SK-N-SH (cell line): ENCODE measurements at regions not wholly inside any gene's neighbourhood (a gene's known extent, or its start where the extent isn't known, plus 50 kb on each side); places are given as distances from the start of the nearest gene placed in this dataset.

ENCODE experiments used
- CTCF ChIP-seq: fragments of 200-600 bp; sonication (generic); IDR thresholded peaks from 2 replicates; pipeline ENCODE4 v1.6.1; 2017; ENCODE audit warnings: antibody characterized with exemption, mild to moderate bottlenecking, moderate library complexity
- EP300 ChIP-seq, 2 experiments: IDR thresholded peaks; 2 replicates each; pipeline versions ENCODE4 v1.4.0 to v1.6.1; 2012; ENCODE audit warnings: borderline replicate concordance in 1 of 2, low read depth in 1 of 2, low read length in 1 of 2
- FOSL2 ChIP-seq: IDR thresholded peaks from 2 replicates; pipeline ENCODE4 v1.4.0; 2012; ENCODE audit warnings: low read depth, mild to moderate bottlenecking, moderate library complexity, borderline replicate concordance
- JUND ChIP-seq: IDR thresholded peaks from 2 replicates; pipeline ENCODE4 v1.4.0; 2012
- MAX ChIP-seq: IDR thresholded peaks from 2 replicates; pipeline ENCODE4 v1.4.0; 2012; ENCODE audit warnings: low read depth
- MXI1 ChIP-seq: IDR thresholded peaks from 2 replicates; pipeline ENCODE4 v1.6.1; 2012; ENCODE audit warnings: mild to moderate bottlenecking, low read depth, low read length, improper control_type of control experiment
- POLR2AphosphoS5 ChIP-seq: IDR thresholded peaks from 2 replicates; pipeline ENCODE4 v1.6.1; 2012; ENCODE audit warnings: low read depth, low read length
- SMC3 ChIP-seq: IDR thresholded peaks from 2 replicates; pipeline ENCODE4 v1.6.1; 2012; ENCODE audit warnings: low read depth, low read length, improper control_type of control experiment
- TCF12 ChIP-seq: IDR thresholded peaks from 2 replicates; pipeline ENCODE4 v1.4.0; 2012
- TEAD4 ChIP-seq: IDR thresholded peaks from 2 replicates; pipeline ENCODE4 v1.4.0; 2012; ENCODE audit warnings: mild to moderate bottlenecking, borderline replicate concordance; ENCODE audit not compliant: insufficient read depth
- USF2 ChIP-seq: fragments of 150-350 bp; IDR thresholded peaks from 2 replicates; pipeline ENCODE4 v1.6.1; 2017; ENCODE audit warnings: antibody characterized with exemption, low read length, low read depth, borderline replicate concordance
- YY1 ChIP-seq: IDR thresholded peaks from 2 replicates; pipeline ENCODE4 v1.4.0; 2012; ENCODE audit warnings: low read depth, mild to moderate bottlenecking
- ZBTB33 ChIP-seq: IDR thresholded peaks from 2 replicates; pipeline ENCODE4 v1.4.0; 2012; ENCODE audit warnings: low read depth, borderline replicate concordance

GRCh38 chr16:54677308-54677950 is 253.2 kb upstream of the IRX5 start:
- no peak for TF ChIP-seq CTCF
- no peak for TF ChIP-seq MXI1
- TF ChIP-seq FOSL2 = no peak
- no peak for TF ChIP-seq POLR2AphosphoS5
- no peak for TF ChIP-seq ZBTB33
- TF ChIP-seq YY1 = no peak
- no peak for TF ChIP-seq JUND
- TF ChIP-seq EP300 (IDR thresholded peaks at IDR 0.05; ENCODE audit: borderline replicate concordance in 1 of 2, low read depth in 1 of 2, low read length in 1 of 2) = no peak
- TF ChIP-seq TEAD4 = no peak
- no peak for TF ChIP-seq MAX
- no peak for TF ChIP-seq USF2
- no peak for TF ChIP-seq TCF12
- TF ChIP-seq SMC3 = no peak
